GM13976 (cell line): ENCODE measurements at regions not wholly inside any gene's neighbourhood (a gene's known extent, or its start where the extent isn't known, plus 50 kb on each side); places are given as distances from the start of the nearest gene placed in this dataset.

ENCODE experiments used
- DNase-seq: peaks from one replicate; pipeline ENCODE4 v3.0.0; 2012; ENCODE audit warnings: low spot score
- in situ Hi-C: fragments of 300-500 bp; cut with MboI; formaldehyde crosslinking; loops from one replicate; pipeline ENCODE4 v1.12.0; 2022; ENCODE audit warnings: low sequenced_read_pairs, mixed read lengths, inconsistent platforms; ENCODE audit not compliant: unreplicated experiment
- TF ChIP-seq, protein P1 (sequence below): IDR thresholded peaks from 2 replicates; pipeline ENCODE4 v1.5.1; 2012; ENCODE audit warnings: borderline replicate concordance, mild to moderate bottlenecking; ENCODE audit not compliant: insufficient read depth; ENCODE audit errors: extremely low read depth, missing control alignments, control extremely low read depth

DNA sequence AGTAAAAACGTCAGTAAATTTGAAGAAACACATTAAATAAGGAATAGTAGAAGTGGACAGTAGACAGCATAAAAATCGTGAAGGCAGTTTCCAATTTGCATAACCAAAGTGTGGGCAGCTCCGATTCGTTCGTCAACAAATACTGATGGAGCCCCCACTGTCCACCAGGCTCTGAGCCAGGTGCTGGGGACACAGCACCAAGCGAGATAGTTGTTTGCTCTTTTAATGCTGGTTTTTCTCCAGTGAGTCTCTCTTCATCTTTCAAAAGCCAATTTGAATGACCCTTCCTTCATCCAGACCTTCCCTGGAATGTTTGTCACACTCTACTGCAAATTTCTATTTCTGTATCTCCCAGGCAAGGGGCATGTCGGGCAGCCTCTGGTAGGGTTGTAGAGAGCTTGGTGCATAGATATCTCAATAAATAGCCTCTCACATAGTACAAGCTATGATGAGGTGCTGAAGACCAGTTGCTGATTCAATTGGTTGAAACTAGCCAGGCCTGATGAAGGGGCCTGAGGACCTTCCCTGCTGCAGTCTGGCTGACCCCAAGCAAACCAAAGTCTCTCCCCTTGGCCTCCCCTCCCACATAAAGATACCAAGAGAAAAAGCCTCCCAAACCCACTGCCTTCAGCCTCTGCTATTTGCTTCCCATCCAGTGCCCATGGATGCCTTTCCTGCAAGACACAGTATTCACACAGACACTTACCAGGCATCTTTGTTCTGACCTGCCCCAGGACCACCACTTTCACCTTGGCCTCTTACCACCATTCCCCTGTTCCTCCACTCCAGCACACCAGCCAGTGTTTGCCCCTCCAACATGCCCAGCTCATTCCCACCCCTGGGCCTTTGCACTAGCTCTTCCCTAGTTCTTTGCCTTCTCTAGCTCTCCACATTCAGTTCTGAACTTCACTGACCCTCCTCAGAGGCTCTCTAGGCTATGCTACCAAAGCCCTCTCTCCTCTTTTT, 125.2 kb downstream of the CEBPB start:
- in situ Hi-C loops: no loop called here
- TF ChIP-seq, protein P1, sequence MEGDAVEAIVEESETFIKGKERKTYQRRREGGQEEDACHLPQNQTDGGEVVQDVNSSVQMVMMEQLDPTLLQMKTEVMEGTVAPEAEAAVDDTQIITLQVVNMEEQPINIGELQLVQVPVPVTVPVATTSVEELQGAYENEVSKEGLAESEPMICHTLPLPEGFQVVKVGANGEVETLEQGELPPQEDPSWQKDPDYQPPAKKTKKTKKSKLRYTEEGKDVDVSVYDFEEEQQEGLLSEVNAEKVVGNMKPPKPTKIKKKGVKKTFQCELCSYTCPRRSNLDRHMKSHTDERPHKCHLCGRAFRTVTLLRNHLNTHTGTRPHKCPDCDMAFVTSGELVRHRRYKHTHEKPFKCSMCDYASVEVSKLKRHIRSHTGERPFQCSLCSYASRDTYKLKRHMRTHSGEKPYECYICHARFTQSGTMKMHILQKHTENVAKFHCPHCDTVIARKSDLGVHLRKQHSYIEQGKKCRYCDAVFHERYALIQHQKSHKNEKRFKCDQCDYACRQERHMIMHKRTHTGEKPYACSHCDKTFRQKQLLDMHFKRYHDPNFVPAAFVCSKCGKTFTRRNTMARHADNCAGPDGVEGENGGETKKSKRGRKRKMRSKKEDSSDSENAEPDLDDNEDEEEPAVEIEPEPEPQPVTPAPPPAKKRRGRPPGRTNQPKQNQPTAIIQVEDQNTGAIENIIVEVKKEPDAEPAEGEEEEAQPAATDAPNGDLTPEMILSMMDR: no peak
- no peak for DNase-seq

DNA sequence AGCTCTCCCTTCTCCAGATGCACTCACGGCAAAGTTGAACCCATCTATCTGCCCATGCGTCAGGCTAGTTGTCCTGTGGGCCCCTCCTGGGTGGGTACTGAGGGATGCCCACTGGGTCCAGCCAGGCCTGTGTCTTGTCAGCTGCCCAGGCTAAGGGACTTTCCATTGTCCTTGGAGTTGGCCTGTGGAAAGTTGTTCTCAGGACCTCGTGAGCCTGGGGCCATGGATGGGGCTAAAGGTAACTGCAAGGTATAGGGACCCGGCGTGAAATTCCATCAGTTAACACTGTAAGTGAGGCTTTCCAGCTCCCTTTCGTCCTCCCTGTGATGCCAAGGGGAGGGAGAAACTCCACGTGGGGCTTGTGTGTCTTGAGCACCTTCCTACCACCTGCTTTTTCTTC, 126.5 kb downstream of the CEBPB start:
- DNase-seq: no peak
- in situ Hi-C loops: no loop called here
- TF ChIP-seq, protein P1: no peak

DNA sequence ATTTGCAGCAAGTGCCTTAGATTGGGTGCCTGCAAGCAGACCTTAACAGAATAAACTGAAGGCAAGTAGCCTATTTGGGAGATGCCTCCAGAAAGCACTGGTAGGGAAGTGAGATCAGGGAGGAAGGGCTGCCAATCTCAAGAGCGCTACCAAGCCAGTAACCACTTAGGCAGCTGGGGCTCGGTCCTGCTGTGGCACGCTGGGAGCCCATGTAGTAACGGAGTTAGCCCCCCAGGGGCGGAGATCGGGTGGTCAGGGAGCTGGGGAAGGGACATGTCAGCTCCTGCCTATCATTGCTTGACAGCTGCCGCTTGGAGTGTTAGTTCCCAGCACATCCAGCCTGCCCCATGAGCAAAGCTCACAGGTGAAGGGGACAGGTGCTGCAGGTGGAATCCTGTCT, 127.0 kb downstream of the CEBPB start:
- in situ Hi-C loops: no loop called here
- TF ChIP-seq, protein P1: no peak
- DNase-seq: no peak

DNA sequence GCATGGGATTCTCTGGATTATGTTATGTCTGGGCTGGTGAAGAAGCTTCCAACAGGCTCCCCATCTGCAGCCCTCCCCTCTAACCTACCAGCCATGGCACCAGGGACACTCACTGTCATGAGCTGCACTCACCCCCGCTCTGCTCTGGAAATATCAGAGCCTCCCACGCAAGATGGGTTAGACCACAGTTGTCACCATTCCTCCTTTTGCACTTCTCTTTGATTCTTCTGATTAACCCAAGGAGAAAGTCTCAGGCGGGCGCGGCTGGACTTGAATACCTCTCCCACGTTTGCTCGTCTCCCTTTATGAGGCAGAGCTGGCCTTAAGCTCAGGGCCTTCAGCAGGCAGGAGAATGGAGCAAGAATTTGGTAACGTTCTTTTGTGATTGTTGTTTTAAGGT, 128.1 kb downstream of the CEBPB start:
- in situ Hi-C loops: no loop called here
- TF ChIP-seq, protein P1: no peak
- DNase-seq: no peak

DNA sequence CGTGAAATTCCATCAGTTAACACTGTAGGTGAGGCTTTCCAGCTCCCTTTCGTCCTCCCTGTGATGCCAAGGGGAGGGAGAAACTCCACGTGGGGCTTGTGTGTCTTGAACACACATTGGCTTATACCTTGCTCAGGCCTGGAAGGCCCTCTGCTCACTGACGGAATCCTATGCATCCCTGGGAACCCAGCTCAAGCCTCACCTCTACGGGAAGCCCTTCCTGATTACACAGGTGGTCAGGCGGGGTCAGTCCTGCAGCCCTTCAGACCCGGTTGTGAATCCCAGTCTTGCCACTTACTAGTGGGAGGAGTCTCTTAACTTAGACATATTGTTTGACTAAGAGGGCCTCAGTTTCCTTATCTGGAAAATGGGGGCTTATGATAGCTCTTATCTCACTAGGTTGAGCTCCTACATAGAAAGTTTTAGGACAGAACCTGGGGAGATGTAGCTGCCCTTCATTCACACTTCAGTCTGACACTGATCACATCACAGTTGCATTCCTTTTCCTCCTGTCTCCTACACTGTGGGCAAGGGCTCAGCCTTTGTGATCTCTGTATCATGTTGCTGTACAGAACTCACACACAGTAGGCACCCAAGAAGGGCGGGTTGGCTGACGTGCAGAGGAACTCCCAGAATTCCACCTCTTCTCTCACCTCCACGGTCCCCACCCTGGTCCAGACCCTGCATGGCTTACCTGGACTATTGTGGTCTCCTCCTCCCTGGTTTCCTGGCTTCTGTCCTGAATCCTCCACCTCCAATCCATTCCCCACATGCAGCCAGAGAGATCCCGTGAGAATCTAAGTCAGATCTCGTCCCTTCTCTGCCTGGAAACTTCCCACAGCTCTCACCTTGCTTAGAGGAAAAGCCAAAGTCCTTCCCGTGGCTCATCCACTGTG, 129.6 kb downstream of the CEBPB start:
- no peak for DNase-seq
- TF ChIP-seq, protein P1: no peak
- in situ Hi-C loops: no loop called here

DNA sequence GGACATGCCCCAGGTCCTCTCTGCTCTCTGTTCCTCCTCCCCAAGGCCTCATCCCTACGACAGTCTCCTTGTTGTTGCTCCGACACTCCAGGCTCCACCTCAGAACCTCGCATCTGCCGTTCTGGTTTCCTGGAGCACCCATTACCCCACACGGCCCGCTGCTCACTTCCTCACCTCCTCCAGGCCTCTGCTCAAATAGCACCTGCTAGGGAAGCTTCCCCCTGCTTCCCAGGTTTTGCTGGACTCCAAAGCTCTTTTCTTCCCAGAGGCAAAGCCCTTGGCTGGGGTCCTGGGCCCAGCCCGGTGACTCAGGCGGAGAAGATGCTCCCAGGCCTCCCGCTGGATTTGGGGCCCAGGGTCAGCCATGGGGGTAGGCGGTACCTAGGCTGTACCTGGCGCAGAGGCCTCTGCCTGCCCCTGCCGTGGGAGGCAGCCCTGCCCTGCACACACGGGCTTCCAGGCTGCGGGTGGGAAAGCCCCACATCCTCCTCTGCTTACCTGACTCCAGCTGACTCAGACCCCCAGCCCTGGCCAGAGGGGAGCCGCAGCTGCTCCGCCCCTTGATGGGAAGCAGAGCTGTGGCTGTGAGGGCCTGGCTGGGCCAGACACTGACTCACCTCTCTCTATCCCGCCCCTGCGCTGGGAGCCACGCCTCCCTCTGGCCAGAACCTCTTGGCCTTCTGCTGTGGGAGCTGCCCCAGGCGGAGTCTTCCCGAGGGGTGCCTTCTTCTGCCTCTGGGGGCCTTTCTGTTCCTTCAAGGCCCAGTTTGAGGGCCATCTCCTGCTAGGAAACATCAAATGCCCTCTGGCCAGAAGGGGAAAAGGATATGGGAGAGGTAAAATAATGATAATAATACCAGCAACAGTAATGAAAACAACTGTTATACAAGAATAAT, 130.5 kb downstream of the CEBPB start:
- DNase-seq: no peak
- in situ Hi-C loops: no loop called here
- TF ChIP-seq, protein P1: no peak
